NCI-H146 (cell line): ENCODE measurements at regions not wholly inside any gene's neighbourhood (a gene's known extent, or its start where the extent isn't known, plus 50 kb on each side); places are given as distances from the start of the nearest gene placed in this dataset.
A peak's percentile ranks its signal among the peaks of the same experiment; 100 is the strongest.
"Not testable (repeated sequence)": the region's sequence is repeated elsewhere in the genome, so short reads cannot be mapped to it uniquely, and the experiment has no call there.

ENCODE experiments used
- DNase-seq: peaks from one replicate; lab custom pipeline; 2025; lab: John Stamatoyannopoulos, UW

DNA sequence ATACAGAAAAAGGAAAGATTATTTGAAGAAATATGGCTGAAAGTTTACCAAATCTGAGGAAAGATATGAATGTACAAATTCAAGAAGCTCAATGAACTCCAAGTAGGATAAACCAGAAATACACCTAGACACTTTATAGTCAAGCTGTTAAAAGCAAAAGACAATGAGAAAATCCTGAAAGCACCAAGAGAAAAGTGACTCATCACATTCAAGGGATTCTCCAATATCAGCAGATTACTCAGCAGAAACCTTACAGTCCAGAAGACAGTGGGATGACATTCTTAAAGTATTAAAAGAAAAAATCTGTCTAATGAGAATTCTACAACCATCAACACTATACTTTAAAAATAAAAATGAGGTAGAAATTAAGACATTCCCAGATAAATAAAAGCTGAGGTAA lies 223.8 kb upstream of the ZCCHC13 start:
- DNase-seq = no peak

DNA sequence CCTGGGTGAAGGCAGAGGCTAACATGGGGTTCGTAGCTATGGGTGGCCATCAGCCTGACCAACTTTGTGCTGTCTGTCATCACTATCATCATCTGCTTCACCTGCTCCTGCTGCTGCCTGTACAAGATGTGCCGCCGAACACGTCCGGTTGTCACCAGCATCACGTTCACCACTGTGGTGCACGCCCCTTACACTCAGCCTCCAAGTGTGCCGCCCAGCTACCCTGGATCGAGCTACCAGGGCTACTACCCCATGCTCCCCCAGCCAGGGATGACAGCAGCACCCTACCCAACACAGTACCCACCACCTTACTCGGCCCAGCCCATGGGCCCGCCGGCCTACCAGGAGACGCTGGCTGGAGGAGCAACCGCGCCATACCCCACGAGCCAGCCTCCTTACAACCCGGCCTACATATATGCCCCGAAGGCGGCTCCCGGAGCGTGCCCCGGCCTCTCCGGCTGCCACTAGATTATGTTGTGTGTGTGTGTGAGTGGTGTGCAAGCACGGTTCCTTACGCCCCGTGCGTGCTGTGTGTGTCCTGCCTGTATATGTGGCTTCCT lies 213.4 kb upstream of the XIST start:
- DNase-seq = no peak

- no peak for DNase-seq
Observed at GRCh38 chrX:74063426-74064155, 211.1 kb upstream of the XIST start.

- no peak for DNase-seq
Observed at GRCh38 chrX:74061879-74062278, 209.4 kb upstream of the XIST start.

DNA sequence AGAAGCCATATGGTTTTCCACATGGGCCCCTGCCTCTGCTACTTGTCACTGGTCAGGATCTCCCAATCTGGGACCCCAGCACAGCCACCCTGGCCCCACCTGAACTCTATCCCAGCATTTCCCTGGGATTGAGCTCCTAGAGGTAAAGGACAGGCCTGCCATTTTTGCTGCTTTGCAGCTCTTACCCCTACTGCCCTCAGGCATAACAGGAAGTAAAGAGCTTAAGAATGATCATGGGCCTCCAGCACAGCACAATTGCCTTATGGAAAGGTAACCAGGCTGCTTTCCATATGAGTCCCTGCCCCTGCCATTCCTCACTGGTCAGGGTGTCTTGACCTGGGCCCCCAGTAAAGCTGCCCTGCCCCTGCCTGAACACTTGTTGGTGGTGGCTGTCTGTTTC lies 196.6 kb upstream of the XIST start:
- no peak for DNase-seq

DNA sequence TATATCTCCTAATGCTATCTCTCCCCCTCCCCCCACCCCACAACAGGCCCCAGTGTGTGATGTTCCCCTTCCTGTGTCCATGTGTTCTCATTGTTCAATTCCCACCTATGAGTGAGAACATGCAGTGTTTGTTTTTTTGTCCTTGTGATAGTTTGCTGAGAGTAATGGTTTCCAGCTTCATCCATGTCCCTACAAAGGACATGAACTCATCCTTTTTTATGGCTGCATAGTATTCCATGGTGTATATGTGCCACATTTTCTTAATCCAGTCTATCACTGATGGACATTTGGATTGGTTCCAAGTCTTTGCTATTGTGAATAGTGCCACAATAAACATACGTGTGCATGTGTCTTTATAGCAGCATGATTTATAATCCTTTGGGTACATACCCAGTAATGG lies 181.6 kb upstream of the XIST start:
- not testable (repeated sequence) for DNase-seq

DNA sequence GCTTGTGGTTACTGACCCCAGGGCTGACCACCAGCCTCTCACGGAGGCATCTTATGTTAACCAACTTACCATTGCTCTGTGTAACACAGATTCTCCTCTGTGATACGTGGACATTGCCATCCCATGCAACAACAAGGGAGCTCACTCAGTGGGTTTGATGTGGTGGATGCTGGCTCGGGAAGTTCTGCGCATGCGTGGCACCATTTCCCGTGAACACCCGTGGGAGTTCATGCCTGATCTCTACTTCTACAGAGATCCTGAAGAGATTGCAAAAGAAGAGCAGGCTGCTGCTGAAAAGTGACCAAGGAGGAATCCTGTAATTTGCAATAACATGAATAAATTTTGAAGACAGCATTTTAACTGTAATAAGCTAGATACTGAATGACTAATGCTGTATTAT lies 179.0 kb upstream of the XIST start:
- DNase-seq = not testable (repeated sequence)

DNA sequence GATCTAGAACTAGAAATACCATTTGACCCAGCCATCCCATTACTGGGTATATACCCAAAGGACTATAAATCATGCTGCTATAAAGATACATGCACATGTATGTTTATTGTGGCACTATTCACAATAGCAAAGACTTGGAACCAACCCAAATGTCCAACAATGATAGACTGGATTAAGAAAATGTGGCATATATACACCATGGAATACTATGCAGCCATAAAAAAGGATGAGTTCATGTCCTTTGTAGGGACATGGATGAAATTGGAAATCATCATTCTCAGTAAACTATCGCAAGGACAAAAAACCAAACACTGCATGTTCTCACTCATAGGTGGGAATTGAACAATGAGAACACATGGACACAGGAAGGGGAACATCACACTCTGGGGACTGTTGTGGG lies 178.3 kb upstream of the XIST start:
- not testable (repeated sequence) for DNase-seq

DNA sequence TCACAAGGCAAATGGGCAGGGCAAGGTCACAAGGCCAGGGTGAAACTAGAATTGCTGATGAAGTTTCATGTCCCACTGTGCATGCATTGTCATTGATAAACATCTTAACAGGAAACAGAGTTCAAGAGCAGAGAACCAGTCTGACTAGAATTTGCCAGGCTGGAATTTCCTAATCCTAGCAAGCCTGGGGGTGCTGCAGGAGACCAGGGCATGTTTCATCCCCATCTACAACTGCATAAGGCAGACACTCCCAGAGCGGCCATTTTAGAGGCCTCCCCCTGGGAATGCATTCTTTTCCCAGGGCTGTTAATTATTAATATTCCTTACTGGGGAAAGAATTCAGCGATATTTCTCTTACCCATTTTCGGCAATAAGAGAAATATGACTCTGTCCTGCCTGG lies 172.6 kb upstream of the XIST start:
- not testable (repeated sequence) for DNase-seq

DNA sequence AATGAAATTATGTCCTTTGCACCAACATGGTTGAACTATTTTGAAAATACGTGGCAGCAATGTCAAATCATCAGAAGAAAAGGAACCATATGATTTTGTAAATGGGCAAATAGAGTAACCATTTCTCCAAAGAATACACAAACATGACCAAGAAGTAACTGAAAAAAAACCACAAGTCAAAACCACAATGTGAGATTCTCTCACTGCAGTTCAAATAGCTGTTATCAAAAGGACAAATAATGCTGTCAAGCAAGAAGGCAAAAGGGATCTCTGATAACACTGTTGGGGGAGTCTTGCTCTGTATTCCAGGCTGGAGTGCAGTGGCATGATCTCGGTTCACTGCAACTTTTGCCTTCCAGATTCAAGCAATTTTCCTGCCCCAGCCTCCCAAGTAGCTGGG lies 170.7 kb upstream of the XIST start:
- DNase-seq = no peak

DNA sequence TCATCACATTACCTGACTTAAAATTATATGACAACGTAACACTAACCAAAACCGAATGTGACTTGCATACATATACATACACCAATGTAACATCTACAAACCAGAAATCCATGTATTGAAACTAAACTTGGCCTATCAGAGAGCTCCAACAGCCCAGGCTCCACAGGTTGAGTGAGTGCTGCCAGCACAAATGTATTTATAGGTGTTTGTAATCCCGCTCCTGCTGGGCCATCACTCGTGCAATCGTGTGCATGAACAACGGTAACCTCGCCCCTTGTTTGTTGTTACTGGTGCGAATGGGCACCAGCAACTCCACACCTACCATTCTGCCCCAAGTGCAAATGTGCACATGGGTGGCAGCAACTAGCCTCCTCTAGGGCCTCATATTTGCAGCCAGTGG lies 165.7 kb upstream of the XIST start:
- DNase-seq = no peak

DNA sequence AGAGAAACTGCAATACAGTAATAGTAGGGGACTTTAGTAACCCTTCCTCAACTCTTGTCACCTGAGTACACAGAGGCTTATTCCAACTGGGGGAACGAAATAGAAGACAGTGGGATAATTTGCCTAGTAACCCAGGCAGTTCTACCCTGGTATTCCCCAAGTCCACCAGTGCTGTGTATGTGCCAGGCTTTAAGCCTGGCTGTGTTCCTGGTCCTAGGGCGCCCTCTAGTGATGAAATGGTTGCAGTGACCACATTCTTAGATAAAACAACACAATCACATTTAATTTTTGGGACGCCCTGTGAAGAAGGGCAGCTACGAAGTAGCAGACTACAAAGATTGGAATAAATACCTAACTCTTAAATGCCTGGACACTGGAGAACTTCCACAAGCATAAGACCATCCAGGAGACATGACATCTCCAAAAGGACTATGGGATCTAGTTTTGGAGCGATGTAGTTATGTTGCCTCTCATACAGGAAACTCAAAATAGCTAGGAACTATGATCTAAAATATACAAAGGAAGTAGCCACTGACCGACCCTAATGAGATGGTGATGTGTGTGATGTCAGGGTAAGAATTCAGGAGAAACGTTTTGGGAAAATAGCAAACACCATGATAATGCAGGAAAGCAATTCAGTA lies 163.0 kb upstream of the XIST start:
- no peak for DNase-seq

DNA sequence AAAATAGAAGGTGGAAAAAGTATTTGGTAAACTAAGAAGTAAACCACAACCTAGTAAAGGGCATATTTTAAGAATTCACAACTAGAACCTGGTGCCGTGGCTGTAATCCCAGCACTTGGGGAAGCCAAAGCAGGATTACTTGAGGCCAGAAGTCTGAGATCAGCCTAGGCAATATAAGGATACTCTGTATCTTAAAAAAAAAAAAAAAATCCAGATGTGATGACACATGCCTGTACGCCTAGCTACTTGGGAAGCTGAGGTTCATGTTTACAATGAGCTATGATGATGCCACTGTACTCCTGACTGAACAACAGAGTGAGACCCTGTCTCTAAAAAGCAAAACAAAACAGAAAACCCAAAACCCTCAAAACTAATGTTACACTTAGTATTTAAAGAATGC lies 156.5 kb upstream of the XIST start:
- DNase-seq = no peak

- no peak for DNase-seq
Observed at GRCh38 chrX:73992019-73992418, 139.5 kb upstream of the XIST start.

DNA sequence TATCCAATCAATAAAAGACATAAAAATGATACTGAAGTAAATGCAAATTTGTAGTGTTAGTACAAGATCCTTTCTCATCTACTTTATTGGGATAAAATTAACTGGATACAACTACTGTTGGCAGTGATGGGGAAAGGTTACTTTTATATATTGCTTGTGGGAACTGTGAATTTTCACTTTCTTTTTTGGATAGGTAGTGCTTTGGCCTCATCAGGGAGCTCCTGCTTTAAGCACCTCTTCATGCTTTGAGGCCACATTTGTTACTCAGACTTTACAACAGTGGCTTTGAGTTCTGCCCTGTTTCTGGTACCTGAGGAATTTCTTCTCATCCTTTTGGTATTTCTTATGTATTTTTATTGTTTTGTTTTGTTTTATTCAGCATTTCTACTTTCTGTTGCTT lies 134.7 kb upstream of the XIST start:
- no peak for DNase-seq

DNA sequence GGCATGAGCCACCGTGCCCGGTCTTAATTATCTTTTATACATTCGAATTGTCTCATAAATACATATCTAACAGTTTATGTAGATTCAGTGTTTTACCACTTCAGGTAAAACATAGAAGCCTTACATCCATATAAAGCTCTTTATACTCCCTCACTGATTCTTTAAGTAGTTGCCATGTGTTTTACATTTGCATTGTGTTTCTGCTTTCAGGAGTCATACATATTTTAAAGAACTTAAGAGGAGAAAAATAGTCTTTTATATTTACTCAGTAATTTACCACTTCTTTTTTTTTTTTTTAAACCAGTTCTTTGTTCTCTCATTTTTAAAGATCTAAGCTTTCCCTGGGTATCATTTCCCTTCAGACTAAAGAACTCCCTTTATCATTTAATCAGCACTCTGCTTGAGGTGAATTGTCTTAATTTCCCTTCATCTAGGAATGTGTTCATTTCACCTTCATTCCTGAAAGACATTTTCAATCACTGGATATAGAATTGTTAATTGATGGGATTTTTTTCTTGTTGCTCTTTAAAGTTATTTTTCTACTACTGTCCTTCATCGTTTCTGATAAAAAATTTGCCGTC lies 127.1 kb upstream of the XIST start:
- DNase-seq = no peak

GRCh38 chrX:73977542-73978169 lies 125.1 kb upstream of the XIST start:
- DNase-seq = peak; percentile 0

- not testable (repeated sequence) for DNase-seq
Observed at GRCh38 chrX:73967461-73967860, 114.9 kb upstream of the XIST start.

GRCh38 chrX:73965833-73966232 lies 113.3 kb upstream of the XIST start:
- no peak for DNase-seq

DNA sequence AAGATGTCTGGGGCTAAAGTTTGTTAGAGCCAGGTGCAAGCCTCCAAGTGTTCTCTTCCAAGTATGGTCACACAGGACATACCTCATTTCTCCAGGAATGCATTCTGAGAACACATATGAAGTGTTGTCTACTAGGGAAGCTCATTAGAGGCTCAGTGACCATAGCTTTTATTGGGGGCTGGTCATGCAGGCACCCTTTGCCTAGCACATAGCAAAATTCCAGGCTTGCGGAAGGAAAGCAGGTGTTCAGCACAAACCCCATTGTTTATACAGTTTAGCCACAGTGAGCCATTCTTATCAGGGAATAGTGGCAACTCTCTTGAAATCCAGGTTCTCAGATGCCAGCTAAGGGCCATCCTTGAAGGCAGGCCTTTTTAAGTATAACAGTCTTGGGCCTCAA lies 112.1 kb upstream of the XIST start:
- no peak for DNase-seq

DNA sequence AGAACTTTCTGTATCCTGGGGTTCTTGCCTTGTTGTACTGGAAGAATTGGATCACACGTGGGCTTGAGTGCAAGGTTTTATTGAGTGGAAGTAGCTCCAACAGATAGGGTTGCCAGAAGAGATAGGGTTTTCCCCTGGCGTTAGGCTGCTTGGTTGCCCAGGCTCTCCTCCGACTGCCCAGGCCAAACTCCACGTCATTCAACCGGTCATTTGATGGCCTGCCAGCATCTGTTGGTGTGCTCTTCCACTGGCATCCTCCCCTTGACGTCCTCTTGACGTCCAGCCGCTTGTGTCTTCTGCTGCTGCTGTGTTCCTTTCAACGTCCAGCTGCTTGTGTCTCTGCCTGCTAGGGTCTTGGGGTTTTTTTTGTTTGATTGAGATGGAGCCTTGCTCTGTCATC lies 111.2 kb upstream of the XIST start:
- no peak for DNase-seq

- DNase-seq = no peak
Observed at GRCh38 chrX:73962948-73963347, 110.4 kb upstream of the XIST start.

- DNase-seq = not testable (repeated sequence)
Observed at GRCh38 chrX:73961867-73962266, 109.4 kb upstream of the XIST start.
